GM19438 (cell line): ENCODE measurements at regions not wholly inside any gene's neighbourhood (a gene's known extent, or its start where the extent isn't known, plus 50 kb on each side); places are given as distances from the start of the nearest gene placed in this dataset.

ENCODE experiments used
- ATAC-seq: cut with Tn5 transposase; IDR thresholded peaks from one replicate; pipeline ENCODE4 v1.9.1; 2021; ENCODE audit warnings: low read depth; ENCODE audit not compliant: unreplicated experiment

DNA sequence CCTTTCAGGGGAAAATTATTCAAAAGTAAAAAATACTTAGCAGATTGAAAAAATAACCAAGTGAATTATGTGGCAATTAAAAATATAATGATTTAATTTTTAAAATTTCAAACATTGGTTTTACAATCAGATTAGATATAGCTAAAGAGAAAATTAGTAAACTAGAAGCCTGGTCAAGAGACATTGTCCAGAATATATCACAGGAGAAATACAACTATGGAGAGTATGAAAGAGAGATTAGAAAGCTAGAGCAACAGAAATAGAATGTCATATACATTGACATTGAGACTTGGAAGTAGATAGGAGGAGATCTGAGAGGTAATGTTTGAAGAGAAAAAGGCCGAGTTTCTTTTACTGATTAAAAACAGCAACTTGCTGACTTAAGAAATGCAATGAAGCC is 476.4 kb upstream of the SLC10A2 start:
- no peak for ATAC-seq

DNA sequence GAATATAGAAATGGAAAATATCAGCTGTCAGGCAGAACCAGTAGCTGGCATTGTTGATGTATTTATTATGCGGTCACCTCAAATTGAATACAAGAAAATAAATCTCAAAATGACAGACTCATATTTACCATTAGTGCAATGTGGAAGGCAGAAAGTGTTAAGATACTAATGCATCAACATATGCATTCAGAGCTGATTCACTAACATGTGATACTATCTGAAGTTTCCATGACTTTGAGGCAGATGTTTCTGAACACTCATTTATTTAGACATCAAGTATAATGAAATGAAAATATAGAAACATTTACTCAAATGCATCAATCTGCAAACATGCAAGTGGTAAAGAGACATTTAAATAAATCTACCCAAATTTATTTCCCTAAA is 474.2 kb upstream of the SLC10A2 start:
- ATAC-seq, result no peak

DNA sequence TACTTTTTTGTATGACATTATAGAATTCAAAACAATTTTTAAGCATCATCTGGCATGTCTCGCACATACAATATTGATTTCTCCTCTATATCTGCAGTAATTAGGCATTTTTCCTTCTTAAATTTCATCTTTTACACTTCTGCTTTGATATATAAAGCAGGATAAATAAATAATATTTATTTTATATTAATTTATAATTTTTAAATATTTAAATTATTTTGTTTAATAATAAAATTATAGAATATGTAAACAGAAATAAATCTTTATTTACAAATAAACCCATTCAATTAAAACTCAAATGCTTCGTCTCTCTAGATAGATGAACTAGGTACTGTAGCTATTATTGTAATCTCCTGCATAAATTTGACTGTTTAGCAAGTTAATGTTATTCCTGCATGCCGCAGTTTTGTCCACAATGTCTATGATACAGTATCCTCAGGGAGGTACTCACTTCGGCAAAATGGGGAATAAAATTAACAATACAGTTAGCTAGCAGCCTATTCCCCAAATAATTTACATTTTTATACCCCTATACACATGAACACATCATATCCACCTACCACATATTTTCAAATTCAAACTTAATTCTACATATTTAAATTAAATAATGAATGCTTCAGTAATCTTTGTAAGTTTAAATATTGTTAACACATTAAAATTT is 473.6 kb upstream of the SLC10A2 start:
- ATAC-seq, result no peak

DNA sequence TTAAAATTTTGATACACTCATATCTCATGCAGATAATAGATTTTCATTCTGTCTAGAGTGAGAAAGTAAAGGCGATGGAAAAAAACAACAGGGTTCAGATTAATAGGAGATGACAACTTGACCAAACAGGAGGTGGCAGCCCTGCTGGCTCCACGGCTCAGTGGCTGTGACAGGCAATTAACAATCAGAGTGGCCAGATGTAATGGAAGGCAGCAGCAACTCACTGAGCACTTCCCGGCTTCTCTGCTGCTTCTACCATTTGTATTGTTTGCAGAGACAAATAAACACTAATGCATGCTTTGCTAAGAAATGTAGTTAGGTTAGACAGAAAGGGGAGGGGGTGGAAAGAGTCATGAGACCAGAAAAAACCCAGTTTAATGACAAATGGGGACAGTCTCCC is 473.0 kb upstream of the SLC10A2 start:
- ATAC-seq, result no peak

DNA sequence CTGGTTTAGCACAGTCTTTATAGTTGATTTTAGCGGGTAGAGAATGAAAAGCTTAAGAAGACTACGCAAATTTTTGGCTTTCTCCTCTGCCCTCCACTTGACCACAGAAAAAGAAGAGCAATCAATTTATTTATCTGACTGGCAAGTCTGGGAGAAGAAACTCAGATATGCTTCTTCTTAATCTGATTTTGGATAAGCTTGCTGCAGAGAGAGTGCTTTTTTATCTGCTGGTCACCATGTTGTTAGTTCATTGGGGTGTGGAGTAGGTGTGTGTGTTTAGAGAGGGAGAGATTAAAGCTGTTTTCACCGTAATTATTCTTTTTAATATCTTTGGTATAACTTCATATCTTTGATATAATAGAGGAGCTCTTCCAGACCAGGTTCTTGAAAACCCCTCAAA is 471.4 kb upstream of the SLC10A2 start:
- ATAC-seq, result no peak

DNA sequence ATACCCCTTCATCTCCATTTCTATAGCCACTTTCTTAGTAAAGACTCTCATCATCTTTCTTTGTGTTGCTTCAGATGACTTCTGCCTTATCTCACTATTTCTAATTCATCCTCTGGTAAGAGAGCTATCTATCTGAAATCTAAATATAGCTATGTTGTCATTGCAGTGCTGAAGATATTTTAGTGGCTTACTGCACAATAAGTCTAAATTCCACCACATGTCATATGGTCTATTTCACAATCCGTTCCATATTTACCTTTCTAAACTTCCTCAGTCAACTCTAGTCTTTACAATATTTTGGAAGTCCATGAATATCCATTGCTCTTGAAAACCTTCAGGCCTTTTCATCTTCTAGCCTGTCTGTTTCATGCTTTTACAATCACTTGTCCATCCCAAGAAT is 465.1 kb upstream of the SLC10A2 start:
- no peak for ATAC-seq

DNA sequence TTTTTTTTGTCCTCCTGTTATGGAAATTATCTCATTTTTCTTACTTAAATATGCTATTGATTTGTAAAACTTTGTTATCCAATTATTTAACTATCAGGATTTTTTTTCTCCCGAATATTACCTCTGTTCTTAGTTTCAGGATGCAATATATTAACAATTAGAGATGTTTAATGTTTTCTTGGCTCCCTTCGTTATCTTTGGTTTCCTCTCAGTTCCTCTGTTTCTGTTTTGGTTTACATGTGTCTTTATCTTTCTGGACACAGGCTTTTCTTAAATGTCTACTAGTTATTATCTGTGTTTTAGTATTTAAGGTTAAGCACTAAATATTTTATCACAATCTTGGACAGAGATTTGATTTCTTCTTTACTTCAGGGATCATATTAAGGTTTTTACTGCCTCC is 462.2 kb upstream of the SLC10A2 start:
- no peak for ATAC-seq

DNA sequence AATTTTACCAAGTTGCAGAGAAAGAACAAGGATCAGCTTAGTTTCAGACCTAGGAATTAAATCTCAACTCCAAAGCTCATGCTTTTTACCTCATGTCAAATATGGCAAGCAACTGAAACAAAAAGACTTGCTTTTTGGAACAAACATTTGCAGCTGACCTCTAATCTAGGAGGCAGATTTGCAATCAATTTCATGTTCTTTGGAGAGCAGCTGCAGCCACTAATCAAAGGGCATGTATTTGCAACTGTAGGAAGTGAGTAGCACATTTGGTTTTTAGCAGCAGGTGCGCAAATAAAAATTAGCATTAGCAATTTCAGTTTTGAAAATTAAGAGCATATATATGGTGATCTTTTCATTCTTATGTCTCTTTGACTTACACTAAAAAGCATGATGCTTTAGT is 459.3 kb upstream of the SLC10A2 start:
- ATAC-seq, result no peak

DNA sequence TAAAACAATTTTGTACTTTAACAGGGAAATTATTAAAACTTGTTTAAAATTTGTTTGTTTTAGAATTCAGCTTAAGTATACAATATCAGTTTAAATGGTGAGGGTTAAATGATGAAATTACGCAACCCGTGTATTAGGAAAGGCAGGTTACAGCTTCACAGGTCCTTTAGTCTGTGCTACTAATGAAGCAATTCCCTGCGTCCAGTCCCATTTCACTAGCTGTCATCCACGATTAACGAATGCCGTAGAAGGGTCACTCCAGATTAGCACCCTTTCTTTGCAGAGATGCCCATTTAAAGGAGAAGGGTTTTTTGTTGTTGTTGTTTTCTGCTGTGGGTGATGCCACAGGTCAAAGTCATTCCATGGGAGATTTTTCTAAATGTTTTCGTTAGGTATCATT is 457.6 kb upstream of the SLC10A2 start:
- ATAC-seq, result no peak

DNA sequence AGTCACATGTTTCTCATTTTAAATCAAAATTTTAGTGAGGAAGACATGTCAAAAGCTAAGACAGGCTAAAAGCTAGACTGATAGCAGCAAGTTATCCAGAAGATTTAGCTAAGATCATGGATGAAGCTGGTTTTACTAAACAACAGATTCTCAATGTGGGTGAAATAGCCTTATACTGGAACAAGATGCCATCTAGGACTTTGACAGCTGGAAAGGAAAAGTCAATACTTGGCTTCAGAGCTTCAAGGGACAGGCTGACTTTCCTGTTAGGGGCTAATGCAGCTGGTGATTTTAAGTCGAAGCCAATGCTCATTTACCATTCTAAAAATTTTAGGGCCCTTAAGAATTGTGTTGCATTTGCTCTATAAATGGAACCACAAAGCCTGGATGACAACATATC is 455.3 kb upstream of the SLC10A2 start:
- ATAC-seq, result no peak

DNA sequence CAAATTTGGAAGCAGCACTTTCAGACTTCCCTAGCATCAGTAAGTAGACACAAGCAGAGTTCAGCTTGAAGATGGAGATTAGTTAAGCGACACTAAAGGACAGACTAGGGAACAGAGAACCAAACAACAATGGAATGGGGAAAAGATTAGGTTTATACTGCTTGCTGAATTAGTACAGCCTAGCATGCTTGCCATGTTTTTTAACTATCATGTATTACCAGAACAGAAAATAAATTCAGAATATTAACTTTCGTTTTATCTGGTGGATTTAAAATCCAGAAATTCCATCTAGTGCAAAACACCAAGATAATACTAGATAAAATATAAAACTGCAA is 451.5 kb upstream of the SLC10A2 start:
- no peak for ATAC-seq

DNA sequence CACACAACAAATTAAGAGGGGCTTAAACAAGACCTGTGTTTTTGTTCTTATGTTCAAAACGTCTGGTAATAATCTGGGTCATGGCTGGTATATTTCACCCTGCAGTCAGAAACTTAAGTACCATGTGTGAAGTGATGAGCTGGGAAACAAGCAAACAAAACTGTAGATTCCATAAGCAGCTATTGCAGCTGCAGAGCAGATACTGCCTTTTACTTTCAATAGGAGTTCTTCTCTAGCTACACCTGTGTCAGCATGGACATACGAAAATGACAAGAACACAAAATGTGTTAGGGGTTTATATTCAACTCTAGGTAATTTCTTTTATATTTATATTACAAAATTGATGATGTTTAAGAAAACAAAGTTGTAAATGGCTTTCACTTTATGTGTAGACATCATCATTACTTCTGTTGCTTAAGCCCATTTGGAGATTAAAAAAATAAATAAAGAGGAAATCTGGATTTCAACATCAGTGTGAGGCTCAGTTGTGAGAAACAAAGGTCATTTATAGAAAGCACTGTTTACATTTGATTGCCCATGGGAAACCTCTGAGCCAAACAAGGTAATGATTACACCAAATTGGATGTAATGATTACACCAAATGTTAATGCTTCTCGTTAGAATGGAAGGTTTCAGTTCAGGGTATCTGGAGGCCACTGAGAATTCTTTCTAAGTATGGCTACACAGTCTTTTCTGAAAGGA is 451.0 kb upstream of the SLC10A2 start:
- peak; percentile 88 for ATAC-seq

DNA sequence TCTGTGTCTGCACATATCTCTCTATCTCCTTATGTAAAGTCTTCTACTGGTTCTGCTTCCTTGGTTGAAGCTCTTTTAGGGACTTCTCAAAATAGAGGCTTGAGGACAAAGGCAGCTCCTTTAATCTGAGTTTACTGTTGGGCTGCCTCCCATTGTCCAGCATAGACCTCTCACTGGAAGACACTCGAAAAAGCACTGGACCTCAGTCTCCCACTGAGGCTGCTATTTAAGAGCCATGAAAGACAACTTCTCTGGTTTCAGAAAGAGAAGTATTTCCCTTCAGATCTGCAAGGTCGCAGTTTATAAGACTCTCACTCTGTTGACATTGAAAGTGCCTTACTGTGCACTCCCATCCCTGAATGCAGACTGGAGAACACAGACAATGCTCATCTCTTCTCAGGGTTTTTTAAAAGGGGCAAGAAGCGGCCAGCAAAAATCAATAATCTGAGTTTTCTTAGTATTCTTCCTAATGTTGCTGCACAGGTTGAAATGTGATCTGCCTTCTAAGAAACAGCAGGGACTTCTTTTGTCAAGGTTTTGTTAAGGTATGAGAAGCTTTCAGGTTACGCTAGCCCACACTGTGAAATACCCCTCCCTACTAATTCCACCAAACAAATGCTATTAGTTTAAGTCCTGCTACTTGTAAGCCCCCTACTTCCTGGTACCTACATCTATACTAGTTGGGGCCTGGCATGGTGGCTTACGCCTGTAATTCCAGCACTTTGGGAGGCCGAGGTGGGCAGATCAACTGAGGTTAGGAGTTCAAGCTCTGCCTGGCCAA is 450.0 kb upstream of the SLC10A2 start:
- no peak for ATAC-seq

DNA sequence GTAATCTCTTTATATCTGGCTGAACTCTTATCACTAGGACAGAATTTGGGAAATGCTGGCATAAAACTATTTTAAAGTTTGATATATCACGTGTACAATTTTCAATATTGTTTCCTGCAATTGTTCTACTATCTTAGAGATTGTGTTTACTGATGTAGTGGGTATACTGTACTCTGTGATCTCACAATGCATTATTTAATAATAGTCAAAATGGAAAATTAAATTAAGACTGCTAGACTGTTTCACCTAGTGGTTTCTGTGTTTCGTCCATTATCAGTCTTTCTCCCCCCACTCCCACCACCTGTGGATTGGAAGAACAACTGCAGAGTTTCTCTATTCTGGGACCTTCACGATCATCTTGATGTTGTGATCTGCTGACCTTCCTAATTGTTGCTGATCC is 449.2 kb upstream of the SLC10A2 start:
- no peak for ATAC-seq

DNA sequence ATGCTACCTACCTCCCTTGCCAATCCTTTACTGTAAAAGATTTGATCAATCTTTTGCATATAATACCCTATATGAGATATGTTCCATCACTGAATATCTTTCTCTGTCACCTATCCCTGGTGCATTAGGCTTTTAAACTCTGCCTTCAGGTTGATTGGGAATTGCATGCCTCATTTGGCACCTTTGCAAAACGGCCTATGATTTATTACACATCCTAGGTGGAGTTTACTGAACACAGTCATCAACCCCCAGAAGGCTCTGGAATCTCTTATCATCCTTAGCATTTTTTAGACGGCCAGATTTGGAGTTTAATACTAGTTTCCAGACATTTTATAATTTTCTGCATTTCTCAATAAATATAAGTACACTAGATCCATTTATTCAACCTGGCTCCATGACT is 448.4 kb upstream of the SLC10A2 start:
- ATAC-seq, result no peak

DNA sequence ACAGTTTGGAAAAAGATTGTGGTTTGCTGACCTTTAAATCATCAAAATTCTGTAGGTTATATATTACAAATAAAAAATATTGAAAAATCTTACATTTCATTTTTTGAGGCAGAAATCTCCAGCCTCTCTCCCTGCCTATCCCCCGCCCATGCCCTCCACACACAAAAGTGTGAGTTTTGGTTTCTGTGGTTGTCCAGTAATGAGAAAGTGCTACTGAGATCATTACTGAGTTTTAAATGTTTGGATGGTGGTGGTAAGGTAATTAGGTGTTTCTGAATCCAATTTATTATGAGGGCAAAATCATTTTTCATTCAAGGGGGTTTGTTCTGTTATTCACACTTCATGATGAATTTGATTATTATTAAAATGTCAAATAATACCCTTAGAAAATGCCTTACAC is 448.0 kb upstream of the SLC10A2 start:
- no peak for ATAC-seq

DNA sequence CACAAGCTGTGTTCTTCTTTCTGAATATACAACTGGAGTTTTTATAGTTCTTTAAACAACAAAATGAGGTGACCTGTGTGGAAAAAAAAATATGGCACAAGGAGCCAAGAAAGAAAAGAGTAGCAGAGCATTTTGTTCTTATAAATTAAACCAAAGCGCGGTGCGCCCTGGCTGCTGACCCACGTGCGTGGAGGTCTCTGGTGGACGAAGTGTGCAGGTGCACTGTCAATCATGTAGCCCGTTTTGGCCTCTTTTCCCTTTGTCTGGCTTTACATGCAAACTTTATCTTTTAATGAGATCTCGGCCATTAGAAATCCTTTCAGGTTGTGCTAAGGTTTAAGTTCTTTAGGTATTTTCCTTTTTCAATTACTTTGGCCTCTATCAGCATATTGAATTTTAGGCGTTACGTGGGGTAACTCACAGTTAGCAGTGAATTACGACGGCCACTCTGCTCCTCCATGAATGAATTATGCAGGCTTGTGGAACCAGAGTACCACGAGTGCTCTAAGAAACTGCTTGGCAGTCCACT is 443.9 kb upstream of the SLC10A2 start:
- no peak for ATAC-seq

DNA sequence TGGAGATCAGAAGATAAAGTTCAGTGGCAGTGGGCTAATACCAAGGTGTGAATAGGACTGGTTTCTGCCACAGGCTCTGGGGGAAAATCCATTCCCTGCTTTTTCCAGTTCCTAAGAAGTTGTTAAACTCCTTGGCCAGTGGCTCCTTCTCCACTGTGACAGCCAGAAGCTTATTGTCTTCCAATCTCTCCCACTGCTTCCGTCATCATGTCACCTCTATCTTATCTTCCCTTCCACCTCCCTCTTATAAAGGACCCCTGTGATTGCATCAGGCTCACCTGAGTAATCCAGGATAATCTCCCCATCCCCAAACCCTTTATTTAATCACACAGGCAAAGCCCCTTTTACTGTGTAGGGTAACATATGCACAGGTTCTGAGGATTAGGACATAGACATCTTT is 431.2 kb upstream of the SLC10A2 start:
- ATAC-seq, result no peak

DNA sequence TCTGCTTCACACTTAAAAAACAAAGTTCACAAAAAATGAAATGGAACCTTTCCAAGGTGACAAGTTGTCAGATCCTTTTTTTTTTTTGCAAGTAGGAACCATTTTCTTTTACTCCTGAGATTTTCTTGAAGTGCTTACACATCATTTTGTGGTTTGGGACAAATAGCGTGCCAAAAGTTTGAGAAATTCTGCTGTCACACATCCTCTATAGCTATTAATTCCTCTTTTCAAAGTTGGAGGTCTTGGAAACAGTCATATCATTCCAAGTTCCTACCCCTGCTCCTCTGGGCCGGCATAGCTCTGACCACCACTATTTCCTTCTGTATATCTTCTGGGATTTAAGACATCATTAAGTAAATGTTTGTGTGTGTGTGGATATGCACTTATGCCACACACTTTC is 421.6 kb upstream of the SLC10A2 start:
- no peak for ATAC-seq

DNA sequence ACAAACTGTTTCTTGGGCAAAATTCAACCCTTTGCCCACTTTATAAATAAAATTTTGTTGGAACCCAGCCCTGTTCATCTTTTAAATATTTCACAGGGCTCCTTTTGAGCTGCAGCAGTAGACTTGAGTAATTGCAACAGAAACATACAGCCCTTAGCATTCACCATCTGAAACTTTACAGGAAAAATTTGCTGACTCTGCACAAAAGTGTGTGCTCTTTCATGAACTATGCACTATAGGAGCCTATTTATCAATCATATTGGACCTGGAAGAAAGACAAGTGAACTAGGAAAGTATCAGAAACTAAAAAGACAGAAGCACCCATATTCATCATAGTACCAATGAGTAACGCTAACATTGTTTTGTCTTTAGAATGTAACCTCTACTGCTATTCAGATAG is 406.9 kb upstream of the SLC10A2 start:
- ATAC-seq, result no peak

DNA sequence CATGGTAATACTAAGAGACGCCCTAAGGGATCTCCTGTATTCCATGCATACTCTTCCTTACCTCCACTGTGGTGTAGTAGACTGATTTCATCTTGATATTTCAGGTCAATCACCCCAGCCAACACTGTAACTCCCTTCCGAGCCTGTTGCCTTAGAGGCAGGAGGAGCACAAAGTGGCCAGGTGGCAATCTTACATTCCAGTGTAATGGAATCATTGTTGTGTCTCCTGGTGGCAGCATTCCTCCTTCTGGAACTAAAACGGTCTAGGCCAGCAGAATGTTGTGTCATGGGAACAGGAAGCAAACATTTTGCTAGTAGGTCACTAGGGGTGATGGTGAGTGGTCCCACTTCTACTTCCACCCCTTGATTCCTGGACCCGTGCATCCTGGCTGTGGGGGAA is 405.7 kb upstream of the SLC10A2 start:
- no peak for ATAC-seq

DNA sequence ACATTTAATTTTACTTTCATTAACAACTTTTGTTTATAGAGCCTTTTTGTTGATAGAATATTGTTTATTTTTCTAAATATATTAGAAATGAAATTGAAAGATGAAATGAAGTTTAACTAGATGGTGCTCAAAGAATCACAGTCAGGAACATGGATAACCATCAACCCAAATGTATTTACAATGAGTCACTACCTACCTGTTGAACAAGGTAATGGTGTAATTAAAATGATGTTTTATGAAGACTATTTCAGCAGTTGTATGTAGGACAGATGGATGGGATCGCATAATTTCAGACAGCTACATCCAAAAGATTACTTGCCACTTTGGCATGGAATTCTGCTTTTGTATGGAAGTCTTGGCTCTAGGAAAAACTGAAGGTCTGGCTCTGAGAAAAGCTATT is 403.6 kb upstream of the SLC10A2 start:
- no peak for ATAC-seq
